NCI-H1048 (cell line): ENCODE measurements at regions not wholly inside any gene's neighbourhood (a gene's known extent, or its start where the extent isn't known, plus 50 kb on each side); places are given as distances from the start of the nearest gene placed in this dataset.

Source experiments
- DNase-seq: peaks from one replicate; lab custom pipeline; 2025; lab: John Stamatoyannopoulos, UW

- no peak for DNase-seq
Observed at GRCh38 chr7:145645135-145645515, 471.5 kb upstream of the CNTNAP2 start.

- no peak for DNase-seq
Observed at GRCh38 chr7:145644426-145645134, 472.0 kb upstream of the CNTNAP2 start.

- no peak for DNase-seq
Observed at GRCh38 chr7:145643981-145644380, 472.6 kb upstream of the CNTNAP2 start.

GRCh38 chr7:145633513-145633912 lies 483.1 kb upstream of the CNTNAP2 start:
- no peak for DNase-seq

GRCh38 chr7:145624618-145625017 lies 492.0 kb upstream of the CNTNAP2 start:
- no peak for DNase-seq

- DNase-seq, result no peak
Observed at GRCh38 chr7:145605963-145606362, 510.6 kb upstream of the CNTNAP2 start.

GRCh38 chr7:145599376-145599775 lies 517.2 kb upstream of the CNTNAP2 start:
- DNase-seq, result no peak

- no peak for DNase-seq
Observed at GRCh38 chr7:145584401-145584800, 532.2 kb upstream of the CNTNAP2 start.

- DNase-seq, result no peak
Observed at GRCh38 chr7:145582742-145583303, 533.8 kb upstream of the CNTNAP2 start.

- no peak for DNase-seq
Observed at GRCh38 chr7:145557805-145558204, 558.8 kb upstream of the CNTNAP2 start.

- DNase-seq, result no peak
Observed at GRCh38 chr7:145543242-145543641, 573.4 kb upstream of the CNTNAP2 start.

GRCh38 chr7:145539910-145540309 lies 576.7 kb upstream of the CNTNAP2 start:
- DNase-seq, result no peak

GRCh38 chr7:145534301-145534700 lies 582.3 kb upstream of the CNTNAP2 start:
- no peak for DNase-seq

- DNase-seq, result no peak
Observed at GRCh38 chr7:145520284-145520683, 596.3 kb upstream of the CNTNAP2 start.

- no peak for DNase-seq
Observed at GRCh38 chr7:145511004-145511403, 605.6 kb upstream of the CNTNAP2 start.

GRCh38 chr7:145497911-145498525 lies 618.6 kb upstream of the CNTNAP2 start:
- no peak for DNase-seq

- DNase-seq, result no peak
Observed at GRCh38 chr7:145490356-145490755, 626.2 kb upstream of the CNTNAP2 start.

GRCh38 chr7:145489609-145490008 lies 627.0 kb upstream of the CNTNAP2 start:
- DNase-seq, result no peak

- no peak for DNase-seq
Observed at GRCh38 chr7:145488816-145489215, 627.8 kb upstream of the CNTNAP2 start.

GRCh38 chr7:145481985-145482384 lies 634.6 kb upstream of the CNTNAP2 start:
- no peak for DNase-seq

- no peak for DNase-seq
Observed at GRCh38 chr7:145478541-145478940, 638.1 kb upstream of the CNTNAP2 start.

GRCh38 chr7:145474009-145474686 lies 638.3 kb upstream of the TPK1 start:
- no peak for DNase-seq

- no peak for DNase-seq
Observed at GRCh38 chr7:145471883-145472282, 636.0 kb upstream of the TPK1 start.
